B cell (primary cell): ENCODE measurements at regions not wholly inside any gene's neighbourhood (a gene's known extent, or its start where the extent isn't known, plus 50 kb on each side); places are given as distances from the start of the nearest gene placed in this dataset.

Experiments
- ATAC-seq: fragments of 200-7000 bp; cut with Tn5 transposase; one replicate; pipeline ENCODE4 v1.10.0; 2021; ENCODE audit warnings: low read depth, mild to moderate bottlenecking, moderate number of reproducible peaks, moderate library complexity
- CTCF ChIA-PET: fragments of 350-600 bp; sonication (Branson Sonifier 250); formaldehyde crosslinking; loops from one replicate; lab custom pipeline; 2021; ENCODE audit warnings: antibody characterized with exemption, inconsistent platforms; lab: Charles Lee
- POLR2A ChIA-PET: fragments of 350-600 bp; sonication (Branson Sonifier 250); formaldehyde crosslinking; loops from one replicate; lab custom pipeline; 2021; ENCODE audit warnings: antibody characterized with exemption; lab: Charles Lee
- DNase-seq: peaks from one replicate; pipeline ENCODE4 v3.0.0; 2013
- H2AFZ ChIP-seq: 2 replicates; pipeline ENCODE4 v1.6.1; 2012; ENCODE audit warnings: mild to moderate bottlenecking, low read depth, low read length; ENCODE audit not compliant: insufficient read depth, poor library complexity, severe bottlenecking
- H3K27ac ChIP-seq, 2 donors: 1 replicate in 1 of 2; 2 replicates in 1 of 2; pipeline ENCODE4 v1.5.1; 2012 to 2013; ENCODE audit warnings: low read length in 2 of 2, mild to moderate bottlenecking in 2 of 2, moderate library complexity in 1 of 2
- H3K27me3 ChIP-seq, 4 experiments: fragments of 200-600 bp in 1 of 4; sonication (generic) in 1 of 4; replicated peaks in 1 of 4; 1 replicate in 2 of 4; 2 replicates in 2 of 4; pipeline versions ENCODE4 v1.6.1 to v1.7.0; 2013 to 2016; ENCODE audit warnings: low read length in 3 of 4, mild to moderate bottlenecking in 2 of 4, mixed read lengths in 1 of 4, moderate library complexity in 1 of 4; ENCODE audit not compliant: insufficient read depth in 4 of 4, control insufficient read depth in 3 of 4; ENCODE audit errors: control extremely low read depth in 1 of 4
- H3K36me3 ChIP-seq, 2 experiments: replicated peaks in 1 of 2; 1 replicate in 1 of 2; 2 replicates in 1 of 2; pipeline versions ENCODE4 v1.6.1 to v1.7.1; 2013; ENCODE audit warnings: low read length in 1 of 2; ENCODE audit not compliant: insufficient read depth in 2 of 2, control insufficient read depth in 1 of 2; ENCODE audit errors: control extremely low read depth in 1 of 2, extremely low read depth in 1 of 2
- H3K4me1 ChIP-seq, 2 donors: fragments of 200-600 bp in 1 of 2; sonication (generic) in 1 of 2; 1 replicate in 1 of 2; 2 replicates in 1 of 2; pipeline versions ENCODE4 v1.5.1 to v1.6.1; 2013 to 2017; ENCODE audit warnings: low read length in 2 of 2; ENCODE audit not compliant: control insufficient read depth in 2 of 2, insufficient read depth in 2 of 2
- H3K4me2 ChIP-seq: replicated peaks from 2 replicates; pipeline ENCODE3; 2012; ENCODE audit warnings: mild to moderate bottlenecking, low read depth, low read length; ENCODE audit not compliant: poor library complexity, severe bottlenecking
- H3K4me3 ChIP-seq, 5 experiments: fragments of 200-600 bp in 1 of 5; sonication (generic) in 1 of 5; 1 replicate in 3 of 5; 2 replicates in 2 of 5; pipeline versions ENCODE4 v1.5.1 to v1.7.0; 2011 to 2016; ENCODE audit warnings: low read length in 4 of 5, mild to moderate bottlenecking in 4 of 5, low read depth in 2 of 5, control low read depth in 1 of 5, moderate library complexity in 1 of 5; ENCODE audit not compliant: insufficient read depth in 1 of 5; ENCODE audit errors: control extremely low read depth in 1 of 5, extremely low read depth in 1 of 5
- H3K79me2 ChIP-seq: fragments of 200-600 bp; sonication (generic); one replicate; pipeline ENCODE4 v1.6.0; 2016; ENCODE audit warnings: low read length; ENCODE audit not compliant: control insufficient read depth, insufficient read depth
- H3K9ac ChIP-seq: fragments of 200-600 bp; sonication (generic); 2 replicates; pipeline ENCODE4 v1.6.1; 2017; ENCODE audit warnings: mild to moderate bottlenecking, low read length, moderate library complexity
- H3K9me3 ChIP-seq, 3 donors: one replicate each; pipeline versions ENCODE4 v1.6.1 to v1.7.1; 2013; ENCODE audit warnings: low read length in 2 of 3; ENCODE audit not compliant: control insufficient read depth in 2 of 3, insufficient read depth in 1 of 3; ENCODE audit errors: control extremely low read depth in 1 of 3
- H4K20me1 ChIP-seq: 2 replicates; pipeline ENCODE4 v1.6.0; 2012; ENCODE audit warnings: mild to moderate bottlenecking, low read length; ENCODE audit not compliant: insufficient read depth, control insufficient read depth, poor library complexity, severe bottlenecking
- H3K27ac Mint-ChIP-seq: one replicate; pipeline ENCODE4 v1.8.0; 2021; ENCODE audit warnings: mixed read lengths
- H3K27me3 Mint-ChIP-seq: one replicate; pipeline ENCODE4 v1.8.0; 2021; ENCODE audit warnings: mixed read lengths
- H3K4me1 Mint-ChIP-seq: one replicate; pipeline ENCODE4 v1.8.0; 2021; ENCODE audit warnings: mixed read lengths
- H3K4me3 Mint-ChIP-seq: one replicate; pipeline ENCODE4 v1.8.0; 2021; ENCODE audit warnings: mixed read lengths
- H3K9me3 Mint-ChIP-seq: one replicate; pipeline ENCODE4 v1.8.0; 2022; ENCODE audit warnings: mixed read lengths; ENCODE audit not compliant: insufficient read depth
- EZH2 ChIP-seq: IDR thresholded peaks from 2 replicates; pipeline ENCODE4 v1.6.1; 2012; ENCODE audit warnings: borderline replicate concordance, low read depth, mild to moderate bottlenecking, moderate library complexity, low read length; ENCODE audit not compliant: insufficient read depth, poor library complexity, severe bottlenecking
- WGBS: methylation state at CpG from one replicate; pipeline ENCODE4 v1.1.5; 2013; ENCODE audit warnings: missing lambda C conversion rate; ENCODE audit not compliant: insufficient coverage; 5-methylcytosine and 5-hydroxymethylcytosine counted together
- intact Hi-C: fragments of 100-400 bp; cut with micrococcal nuclease; formaldehyde crosslinking; loops from one replicate; pipeline ENCODE4 v1.10.0; 2022
- TF ChIP-seq, protein P1 (sequence below): fragments of 200-600 bp; IDR thresholded peaks from one replicate; pipeline ENCODE4 v1.8.0; 2022; ENCODE audit warnings: antibody characterized with exemption, mild to moderate bottlenecking

DNA sequence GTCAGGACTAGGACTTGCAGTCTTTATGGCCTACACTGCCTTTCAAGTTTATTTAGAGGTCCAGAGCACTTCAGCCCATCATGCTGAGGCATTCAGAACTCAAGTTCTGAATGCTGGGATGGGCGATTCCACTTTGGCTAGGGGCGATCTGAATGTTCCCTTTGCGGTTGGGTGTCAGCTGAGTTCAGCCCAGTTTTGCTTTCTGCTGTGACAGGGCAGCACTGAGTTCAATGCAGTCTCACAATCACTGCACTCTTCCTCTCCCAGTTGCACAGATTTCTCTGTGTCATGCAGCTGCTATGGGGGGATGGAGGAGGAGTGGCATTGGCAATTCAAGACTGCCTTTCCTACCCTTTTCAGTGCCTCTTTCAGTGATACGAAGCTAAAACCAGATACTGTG is 1232.0 kb upstream of the FAM98A start:
- no peak for TF ChIP-seq EZH2
- TF ChIP-seq, protein P1, sequence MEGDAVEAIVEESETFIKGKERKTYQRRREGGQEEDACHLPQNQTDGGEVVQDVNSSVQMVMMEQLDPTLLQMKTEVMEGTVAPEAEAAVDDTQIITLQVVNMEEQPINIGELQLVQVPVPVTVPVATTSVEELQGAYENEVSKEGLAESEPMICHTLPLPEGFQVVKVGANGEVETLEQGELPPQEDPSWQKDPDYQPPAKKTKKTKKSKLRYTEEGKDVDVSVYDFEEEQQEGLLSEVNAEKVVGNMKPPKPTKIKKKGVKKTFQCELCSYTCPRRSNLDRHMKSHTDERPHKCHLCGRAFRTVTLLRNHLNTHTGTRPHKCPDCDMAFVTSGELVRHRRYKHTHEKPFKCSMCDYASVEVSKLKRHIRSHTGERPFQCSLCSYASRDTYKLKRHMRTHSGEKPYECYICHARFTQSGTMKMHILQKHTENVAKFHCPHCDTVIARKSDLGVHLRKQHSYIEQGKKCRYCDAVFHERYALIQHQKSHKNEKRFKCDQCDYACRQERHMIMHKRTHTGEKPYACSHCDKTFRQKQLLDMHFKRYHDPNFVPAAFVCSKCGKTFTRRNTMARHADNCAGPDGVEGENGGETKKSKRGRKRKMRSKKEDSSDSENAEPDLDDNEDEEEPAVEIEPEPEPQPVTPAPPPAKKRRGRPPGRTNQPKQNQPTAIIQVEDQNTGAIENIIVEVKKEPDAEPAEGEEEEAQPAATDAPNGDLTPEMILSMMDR, result no peak
- Mint-ChIP-seq H3K4me3 (no peak overlapping the region), H3K4me1 (no peaks in the 10 kb centered on the region), H3K27me3 (no peaks in the 10 kb centered on the region), H3K9me3 (peaks cover 9% of the 10 kb centered on the region), H3K27ac (no peak overlapping the region)
- Histone ChIP-seq H3K4me1 (no peaks in the 10 kb centered on the region), H3K79me2 (no peaks in the 10 kb centered on the region), H3K4me3 (no peak overlapping the region), H3K36me3 (no peaks in the 10 kb centered on the region), H3K4me2 (no peak overlapping the region), H3K27ac (no peak overlapping the region), H3K27me3 (no peaks in the 10 kb centered on the region), H3K9ac (no peak overlapping the region), H2AFZ (no peak overlapping the region), H3K9me3 (peaks cover 0 to 4% (median 0%) of the 10 kb centered on the region in 3 donors), H4K20me1 (no peaks in the 10 kb centered on the region)
- intact Hi-C loops, result no loop called here
- ATAC-seq (no peak), DNase-seq (no peak)
- ChIA-PET CTCF (no interaction called here), POLR2A (no interaction called here)
- WGBS, result 91% methylated on average over 3 of the region's 4 CpGs

DNA sequence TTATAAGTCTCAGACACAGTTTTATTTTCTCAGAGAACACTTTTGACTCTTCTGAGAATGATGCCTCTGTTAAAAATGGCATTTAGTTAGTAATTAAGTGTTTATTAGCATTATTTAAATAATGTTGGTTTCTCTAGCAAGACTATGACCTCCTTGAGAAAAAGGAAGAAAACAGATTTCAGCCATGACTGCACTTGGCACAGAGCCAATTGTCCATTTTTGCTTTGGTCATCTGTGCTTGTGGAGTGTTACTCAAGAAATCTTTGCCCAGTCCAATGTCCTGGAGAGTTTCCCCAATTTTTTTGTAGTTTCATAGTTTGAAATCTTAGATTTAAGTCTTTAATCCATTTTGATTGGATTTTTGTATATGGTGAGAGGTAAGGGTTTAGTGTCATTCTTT is 1229.4 kb upstream of the FAM98A start:
- no peaks in the 10 kb centered on the region for H3K79me2 ChIP-seq
- no peaks in the 10 kb centered on the region for H3K27me3 ChIP-seq
- H3K4me3 ChIP-seq, result no peak overlapping the region
- H3K9me3 Mint-ChIP-seq, result peaks cover 9% of the 10 kb centered on the region
- no peak overlapping the region for H3K4me2 ChIP-seq
- TF ChIP-seq, protein P1, result no peak
- no peak for TF ChIP-seq EZH2
- POLR2A ChIA-PET, result no interaction called here
- H3K4me1 Mint-ChIP-seq, result no peaks in the 10 kb centered on the region
- H2AFZ ChIP-seq, result no peak overlapping the region
- H3K27ac ChIP-seq, result no peak overlapping the region
- no peak overlapping the region for H3K9ac ChIP-seq
- intact Hi-C loops, result no loop called here
- no peak for DNase-seq
- H3K27ac Mint-ChIP-seq, result no peak overlapping the region
- no peaks in the 10 kb centered on the region for H4K20me1 ChIP-seq
- no peak overlapping the region for H3K4me3 Mint-ChIP-seq
- no peaks in the 10 kb centered on the region for H3K27me3 Mint-ChIP-seq
- CTCF ChIA-PET, result no interaction called here
- ATAC-seq, result no peak
- no peaks in the 10 kb centered on the region for H3K36me3 ChIP-seq
- no peaks in the 10 kb centered on the region for H3K4me1 ChIP-seq
- peaks cover 0 to 4% (median 0%) of the 10 kb centered on the region in 3 donors for H3K9me3 ChIP-seq
